ENCODE measurements at regions not wholly inside any gene's neighbourhood (a gene's known extent, or its start where the extent isn't known, plus 50 kb on each side); places are given as distances from the start of the nearest gene placed in this dataset.

DNA sequence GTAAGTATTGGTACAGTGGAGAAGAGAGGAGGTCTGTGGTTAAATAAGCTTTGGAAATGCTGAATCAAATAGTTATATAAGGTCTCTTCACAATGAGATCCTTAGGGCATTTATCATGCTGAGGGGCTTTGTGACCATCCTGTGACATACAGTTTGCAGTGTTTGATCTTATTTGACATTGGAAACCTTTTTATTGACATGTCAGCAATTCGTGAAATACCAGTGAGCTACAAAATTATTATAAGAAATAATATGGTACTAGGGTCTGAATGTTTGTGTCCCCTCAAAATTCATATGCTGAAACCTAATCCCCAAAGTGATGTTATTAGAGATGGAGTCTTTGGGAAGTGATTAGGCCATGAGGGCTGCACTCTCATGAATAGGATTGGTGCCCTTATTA is 98.4 kb downstream of the MID1IP1 start:
- TF ChIP-seq ZNF274 (IDR thresholded peaks at IDR 0.05; ENCODE audit: low read depth, low read length) (no peak), SUZ12 (IDR thresholded peaks at IDR 0.05; ENCODE audit: extremely low read depth, insufficient read depth, insufficient read length) (no peak)

Data from NT2/D1 (cell line).